Pancreas (tissue), 10 donors: ENCODE measurements at regions not wholly inside any gene's neighbourhood (a gene's known extent, or its start where the extent isn't known, plus 50 kb on each side); places are given as distances from the start of the nearest gene placed in this dataset.

Experiments
- ATAC-seq, 4 donors: fragments of 200-7000 bp; cut with Tn5 transposase; one replicate each; pipeline versions ENCODE4 v1.8.0 to v1.9.1; 2020; ENCODE audit warnings: mild to moderate bottlenecking in 4 of 4, moderate library complexity in 4 of 4
- DNase-seq, 6 donors: peaks; one replicate each; pipeline ENCODE4 v3.0.0-alpha.2; 2020
- FAIRE-seq: peaks from 2 replicates; lab custom pipeline; 2012; peaks lifted over from hg19 to GRCh38; lab: Jason Lieb, UNC
- H3K27ac ChIP-seq, 4 donors: fragments of 200-600 bp; sonication (generic); 1 replicate in 3 of 4; 2 replicates in 1 of 4; pipeline versions ENCODE4 v1.5.0 to v1.8.0; 2020
- H3K27me3 ChIP-seq, 4 donors: fragments of 200-600 bp; one replicate each; pipeline ENCODE4 v1.8.0; 2021
- H3K36me3 ChIP-seq, 3 donors: fragments of 200-600 bp; sonication (generic) in 1 of 3; one replicate each; pipeline versions ENCODE4 v1.5.0 to v1.8.0; 2020 to 2021
- H3K4me1 ChIP-seq, 3 donors: fragments of 200-600 bp; one replicate each; pipeline ENCODE4 v1.8.0; 2021
- H3K4me3 ChIP-seq, 4 donors: fragments of 200-600 bp; sonication (generic) in 2 of 4; one replicate each; pipeline versions ENCODE4 v1.5.0 to v1.8.0; 2020 to 2021
- H3K9me3 ChIP-seq, 4 donors: fragments of 200-600 bp; one replicate each; pipeline ENCODE4 v1.8.0; 2021
- CTCF ChIP-seq, 4 donors: fragments of 200-600 bp; sonication (generic) in 3 of 4; IDR thresholded peaks; one replicate each; pipeline versions ENCODE4 v1.5.0 to v1.8.0; 2021; ENCODE audit warnings: antibody characterized with exemption in 4 of 4
- WGBS, 2 donors: extraction: QIAGEN DNeasy Blood & Tissue Kit; methylation state at CpG; one replicate each; pipeline ENCODE4 v1.1.7; 2013; 5-methylcytosine and 5-hydroxymethylcytosine counted together
- intact Hi-C, 3 donors: fragments of 100-400 bp; cut with DNase I; formaldehyde crosslinking; loops; one replicate each; pipeline versions ENCODE4 v1.11.1 to v1.14.2; 2022
- donor health status: healthy with polysubstance abuse.
- donor health status: DM: no; HTN: no; CAD: no; lungs with moderate emphysema.
- donor health status: DM: no; HTN: no; CAD: no.
- donor health status: control.
- donor health status: control.
- donor health status: Bipolar disorder and iron deficiency.
- donor health status: DM: yes; HTN: yes; CAD: no.
- donor health status: DM: no; HTN: no; CAD: no.
- donor health status: DM: no; HTN: no; CAD: no.
- donor health status: DM: yes; HTN: yes; CAD: no.

- FAIRE-seq (no peak), ATAC-seq (no peak), DNase-seq (no peak)
- no peak overlapping the region for H3K27ac ChIP-seq
- no peak overlapping the region for H3K4me3 ChIP-seq
- H3K36me3 ChIP-seq, result no peaks in the 10 kb centered on the region
- no peaks in the 10 kb centered on the region for H3K4me1 ChIP-seq
- H3K9me3 ChIP-seq, result no peaks in the 10 kb centered on the region
- no peak for TF ChIP-seq CTCF (IDR thresholded peaks at IDR 0.05)
- intact Hi-C loops, result no loop called here
- H3K27me3 ChIP-seq, result no peaks in the 10 kb centered on the region
Observed at GRCh38 chr2:120494446-120494845, 148.5 kb downstream of the INHBB start.

GRCh38 chr2:120495586-120495985 lies 149.7 kb downstream of the INHBB start:
- intact Hi-C loops, result no loop called here
- ATAC-seq, result no peak
- Histone ChIP-seq H3K27ac (no peak overlapping the region), H3K4me1 (no peaks in the 10 kb centered on the region), H3K9me3 (no peaks in the 10 kb centered on the region), H3K36me3 (no peaks in the 10 kb centered on the region), H3K4me3 (no peak overlapping the region), H3K27me3 (no peaks in the 10 kb centered on the region)
- WGBS, 2 donors, result 87 to 96% methylated on average over 2 of the region's 2 CpGs
- DNase-seq, result no peak
- no peak for FAIRE-seq
- no peak for TF ChIP-seq CTCF (IDR thresholded peaks at IDR 0.05)

- no peaks in the 10 kb centered on the region for H3K9me3 ChIP-seq
- no peaks in the 10 kb centered on the region for H3K4me1 ChIP-seq
- no peaks in the 10 kb centered on the region for H3K36me3 ChIP-seq
Observed at GRCh38 chr2:120496235-120496634, 150.3 kb downstream of the INHBB start.

GRCh38 chr2:120496759-120497158 lies 150.8 kb downstream of the INHBB start:
- Histone ChIP-seq H3K9me3 (no peaks in the 10 kb centered on the region), H3K27ac (no peak overlapping the region), H3K36me3 (no peaks in the 10 kb centered on the region), H3K27me3 (no peaks in the 10 kb centered on the region), H3K4me3 (no peak overlapping the region), H3K4me1 (no peaks in the 10 kb centered on the region)
- DNase-seq, result no peak
- intact Hi-C loops, result no loop called here
- FAIRE-seq, result no peak
- 75 to 79% methylated on average over 7 of the region's 7 CpGs for WGBS, 2 donors
- no peak for TF ChIP-seq CTCF (IDR thresholded peaks at IDR 0.05)
- no peak for ATAC-seq

More at GRCh38 chr2:120496235-120496634, 150.3 kb downstream of the INHBB start:
- H3K27me3 ChIP-seq, result no peaks in the 10 kb centered on the region
- intact Hi-C loops, result no loop called here
- H3K27ac ChIP-seq, result no peak overlapping the region
- WGBS, 2 donors, result 70 to 72% methylated on average over 7 of the region's 7 CpGs
- DNase-seq, result no peak
- H3K4me3 ChIP-seq, result no peak overlapping the region
- FAIRE-seq, result no peak
- no peak for ATAC-seq
- TF ChIP-seq CTCF (IDR thresholded peaks at IDR 0.05), result no peak

GRCh38 chr2:120497261-120497977 lies 151.5 kb downstream of the INHBB start:
- no peak for TF ChIP-seq CTCF (IDR thresholded peaks at IDR 0.05)
- no peak for ATAC-seq
- Histone ChIP-seq H3K4me1 (no peaks in the 10 kb centered on the region), H3K9me3 (no peaks in the 10 kb centered on the region), H3K27ac (no peak overlapping the region), H3K4me3 (no peak overlapping the region), H3K36me3 (no peaks in the 10 kb centered on the region), H3K27me3 (no peaks in the 10 kb centered on the region)
- DNase-seq, result peak in 1 of 6 donors; percentile 21
- 86 to 96% methylated on average over 7 of the region's 7 CpGs for WGBS, 2 donors
- no peak for FAIRE-seq
- intact Hi-C loops, result no loop called here
